ENCODE measurements at regions not wholly inside any gene's neighbourhood (a gene's known extent, or its start where the extent isn't known, plus 50 kb on each side); places are given as distances from the start of the nearest gene placed in this dataset.

GRCh38 chr13:105785436-105785835 lies 750.0 kb downstream of the EFNB2 start:
- TF ChIP-seq YY1 (IDR thresholded peaks at IDR 0.05; ENCODE audit: insufficient read depth, insufficient read length) (no peak), ZNF274 (IDR thresholded peaks at IDR 0.05; ENCODE audit: low read depth, low read length) (no peak), SUZ12 (IDR thresholded peaks at IDR 0.05; ENCODE audit: extremely low read depth, insufficient read depth, insufficient read length) (no peak)
